NCI-H446 treated with DMSO at 0.1 percent for 48 hours (cell line): ENCODE measurements at regions not wholly inside any gene's neighbourhood (a gene's known extent, or its start where the extent isn't known, plus 50 kb on each side); places are given as distances from the start of the nearest gene placed in this dataset.
"Not testable (repeated sequence)": the region's sequence is repeated elsewhere in the genome, so short reads cannot be mapped to it uniquely, and the experiment has no call there.

Source experiments
- DNase-seq: peaks from one replicate; lab custom pipeline; 2025; lab: John Stamatoyannopoulos, UW

DNA sequence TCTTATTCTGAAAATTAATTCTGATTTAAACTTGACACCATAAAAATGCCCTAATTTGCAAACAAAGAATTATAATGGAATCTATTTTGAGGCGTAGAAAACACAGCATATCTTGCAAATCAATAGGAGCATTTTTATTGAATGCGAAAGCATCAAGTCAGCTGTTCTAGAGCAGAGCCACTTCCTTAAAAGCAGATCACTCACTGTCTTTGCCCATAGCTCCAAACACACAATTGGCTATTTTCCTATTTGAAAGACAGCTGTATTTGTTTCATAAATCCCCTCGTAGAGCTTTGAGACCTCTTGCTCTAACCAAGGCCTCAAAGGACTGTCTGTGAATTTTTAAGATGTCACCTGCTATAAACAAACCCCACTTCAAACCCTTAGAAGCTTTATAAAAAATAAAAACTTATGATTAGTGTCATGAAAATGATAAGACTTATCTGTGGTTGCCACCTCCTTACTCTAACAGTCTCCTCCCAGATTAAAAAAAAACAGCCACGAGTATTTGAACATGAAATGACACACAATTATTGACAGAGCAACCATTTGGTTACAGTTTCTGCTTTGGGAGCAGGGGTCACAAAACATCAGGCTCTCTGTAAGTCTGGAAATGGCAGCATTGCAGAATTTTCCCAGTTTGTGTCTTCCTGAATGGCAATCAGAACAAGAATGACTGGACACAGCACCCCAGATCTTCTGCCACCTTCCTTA lies 75.6 kb upstream of the RASEF start:
- DNase-seq: no peak

DNA sequence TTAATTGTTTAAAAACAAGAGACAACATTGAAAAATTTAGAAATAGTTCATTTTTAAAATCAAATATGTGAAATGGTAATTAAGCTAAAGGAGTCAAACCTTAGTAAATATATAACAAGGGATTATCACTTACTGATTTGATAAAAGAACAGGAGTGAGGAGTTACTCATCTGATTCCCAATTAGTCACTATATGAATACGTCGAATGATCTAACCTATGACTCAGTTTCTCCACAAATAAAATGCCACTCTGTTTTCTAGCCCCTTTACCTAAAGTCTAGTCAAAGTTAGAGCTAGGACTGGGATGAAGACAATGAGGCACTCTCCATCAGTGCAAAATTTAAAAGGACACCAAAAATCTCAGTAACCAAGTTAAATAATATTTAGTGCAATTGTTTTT lies 70.4 kb upstream of the RASEF start:
- no peak for DNase-seq

DNA sequence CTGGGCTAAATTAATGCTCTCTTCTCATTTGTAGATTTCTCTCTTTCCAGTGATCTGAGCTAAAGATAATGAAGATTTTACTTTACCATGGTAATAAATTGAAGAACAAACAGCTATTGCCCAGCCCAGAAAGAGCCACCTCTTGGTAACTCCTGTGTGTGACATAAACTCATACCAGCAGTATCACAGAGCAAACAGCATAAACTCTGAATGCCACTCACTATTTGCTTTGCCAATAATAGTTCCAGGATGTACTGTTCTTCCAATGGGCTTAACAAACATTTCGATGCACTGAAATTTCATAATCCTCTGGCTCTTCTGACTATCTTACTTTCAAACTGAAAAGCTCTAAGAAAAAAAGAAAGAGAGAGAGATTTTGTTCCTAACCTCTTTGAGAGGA lies 69.8 kb upstream of the RASEF start:
- no peak for DNase-seq

DNA sequence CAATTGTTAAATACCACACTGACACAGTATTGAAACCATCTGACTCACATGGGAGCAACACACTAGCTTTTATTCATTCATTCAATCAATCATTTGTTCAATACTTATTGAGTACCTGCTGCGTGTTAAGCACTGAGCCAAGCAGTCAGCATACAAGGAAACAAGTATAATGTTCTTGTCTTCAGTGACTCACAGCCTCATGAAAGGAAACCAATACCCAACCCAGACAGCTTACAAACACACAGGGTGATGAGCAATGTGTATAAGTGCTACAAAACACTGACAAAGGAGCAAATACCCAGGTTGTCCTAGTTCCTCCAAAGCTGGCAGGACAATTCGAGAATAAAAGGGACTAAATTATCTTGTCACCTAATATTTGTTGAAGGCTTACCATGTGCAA lies 67.6 kb upstream of the RASEF start:
- DNase-seq: no peak

DNA sequence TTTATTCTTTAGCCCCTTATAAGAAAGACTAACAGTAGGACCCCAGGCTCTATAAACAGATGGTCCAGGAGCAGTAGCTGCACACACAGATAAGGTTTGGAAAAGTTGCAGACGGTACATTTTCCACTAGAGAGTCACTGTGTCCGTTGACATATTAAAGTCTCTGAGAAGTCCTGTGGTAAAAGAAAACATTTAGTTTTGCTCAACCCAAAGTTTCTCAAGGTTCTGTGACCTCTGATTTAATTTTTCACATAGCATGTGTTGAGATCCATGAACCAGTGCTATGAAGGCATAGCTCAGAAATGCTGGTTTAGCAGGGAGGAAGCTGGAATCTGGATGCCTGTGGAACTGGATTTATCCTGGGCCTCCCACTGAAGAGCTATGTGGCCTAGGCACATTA lies 62.7 kb upstream of the RASEF start:
- no peak for DNase-seq

DNA sequence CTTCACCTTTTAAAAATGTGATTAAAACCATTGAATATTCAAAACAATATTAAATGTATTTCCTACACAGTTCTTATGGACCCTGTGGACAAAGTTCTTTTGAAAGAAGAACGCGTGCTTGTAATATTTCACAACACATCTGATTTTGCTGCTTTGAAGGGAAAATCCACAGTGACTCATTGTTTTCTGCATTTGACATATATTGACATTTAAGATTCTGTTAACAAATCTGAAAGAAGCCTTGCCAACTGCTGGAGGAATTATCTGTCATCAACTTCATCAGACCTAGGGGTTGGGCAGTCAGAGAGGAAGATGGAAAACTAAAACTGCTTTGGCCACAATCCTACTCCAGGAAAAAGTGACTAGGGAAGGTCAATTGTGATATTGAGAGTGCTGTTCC lies 56.9 kb upstream of the RASEF start:
- no peak for DNase-seq

DNA sequence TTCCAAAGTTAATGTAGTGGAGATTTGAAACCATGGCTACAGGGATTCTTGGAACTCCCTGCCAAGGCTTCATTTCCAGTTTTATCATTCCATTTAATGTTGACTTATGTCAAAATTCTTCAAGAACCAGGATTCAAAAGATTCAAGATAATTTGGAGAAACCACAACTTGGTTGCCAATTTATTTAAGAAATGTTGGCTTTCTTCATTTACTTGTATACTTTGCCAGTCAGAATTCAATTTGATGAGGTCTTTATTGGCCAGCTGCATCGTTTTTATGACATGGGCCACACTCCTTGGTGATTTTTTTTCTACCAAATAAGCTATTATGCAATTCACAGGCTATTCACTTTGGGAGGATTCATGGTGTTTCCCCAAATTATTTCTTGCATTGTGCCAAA lies 53.1 kb upstream of the RASEF start:
- peak; percentile 0 for DNase-seq

DNA sequence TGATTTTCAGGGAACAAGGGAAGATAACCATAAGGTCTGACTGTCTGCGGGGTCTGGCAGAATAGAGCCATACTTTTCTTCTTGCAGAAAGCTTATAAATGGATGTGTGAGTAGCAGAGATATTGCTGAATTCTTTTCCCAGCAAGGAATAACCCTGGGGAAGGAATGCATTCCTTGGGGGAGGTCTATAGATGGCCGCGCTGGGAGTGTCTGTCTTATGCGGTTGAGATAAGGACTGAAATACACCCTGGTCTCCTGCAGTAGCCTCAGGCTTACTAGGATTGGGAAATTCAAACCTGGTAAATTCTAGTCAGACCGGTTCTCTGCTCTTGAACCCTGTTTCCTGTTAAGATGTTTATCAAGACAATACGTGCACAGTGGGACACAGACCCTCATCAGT lies 50.5 kb upstream of the RASEF start:
- not testable (repeated sequence) for DNase-seq
